GM12873 (cell line): ENCODE measurements at regions not wholly inside any gene's neighbourhood (a gene's known extent, or its start where the extent isn't known, plus 50 kb on each side); places are given as distances from the start of the nearest gene placed in this dataset.

Experiments used
- CTCF ChIP-seq: IDR thresholded peaks from 2 replicates; pipeline ENCODE4 v1.5.1; 2012; ENCODE audit warnings: low read depth, mild to moderate bottlenecking, moderate library complexity, low read length, control low read depth; ENCODE audit not compliant: insufficient read depth; ENCODE audit errors: missing control alignments

GRCh38 chr22:47239474-47239860, 477.0 kb downstream of the TBC1D22A start:
- no peak for TF ChIP-seq CTCF

- TF ChIP-seq CTCF = no peak
Measured at GRCh38 chr22:47238690-47239473, 476.4 kb downstream of the TBC1D22A start.

- TF ChIP-seq CTCF = no peak
Measured at GRCh38 chr22:47237890-47238480, 475.5 kb downstream of the TBC1D22A start.

- no peak for TF ChIP-seq CTCF
Measured at GRCh38 chr22:47236718-47237117, 474.3 kb downstream of the TBC1D22A start.

- TF ChIP-seq CTCF = no peak
Measured at GRCh38 chr22:47236161-47236560, 473.7 kb downstream of the TBC1D22A start.

GRCh38 chr22:47233316-47234243, 471.1 kb downstream of the TBC1D22A start:
- TF ChIP-seq CTCF = no peak

GRCh38 chr22:47232753-47233152, 470.3 kb downstream of the TBC1D22A start:
- TF ChIP-seq CTCF = no peak
